GM04504 (cell line): ENCODE measurements at regions not wholly inside any gene's neighbourhood (a gene's known extent, or its start where the extent isn't known, plus 50 kb on each side); places are given as distances from the start of the nearest gene placed in this dataset.
"Not testable (repeated sequence)": the region's sequence is repeated elsewhere in the genome, so short reads cannot be mapped to it uniquely, and the experiment has no call there.

Experiments used
- DNase-seq: peaks from one replicate; pipeline ENCODE4 v3.0.0-alpha.2; 2012; ENCODE audit warnings: low read depth

- no peak for DNase-seq
Observed at GRCh38 chr5:33072296-33072695, 361.2 kb downstream of the NPR3 start.

GRCh38 chr5:33072726-33073125 is 361.6 kb downstream of the NPR3 start:
- DNase-seq, result no peak

GRCh38 chr5:33073881-33074327 is 362.8 kb downstream of the NPR3 start:
- no peak for DNase-seq

GRCh38 chr5:33074548-33074947 is 363.4 kb downstream of the NPR3 start:
- no peak for DNase-seq

- DNase-seq, result no peak
Observed at GRCh38 chr5:33075731-33076130, 364.6 kb downstream of the NPR3 start.

GRCh38 chr5:33079548-33079947 is 361.2 kb upstream of the TARS1 start:
- no peak for DNase-seq

- no peak for DNase-seq
Observed at GRCh38 chr5:33080287-33080686, 360.5 kb upstream of the TARS1 start.

GRCh38 chr5:33088176-33088575 is 352.6 kb upstream of the TARS1 start:
- peak; percentile 25 for DNase-seq

GRCh38 chr5:33091571-33092363 is 349.0 kb upstream of the TARS1 start:
- peak; percentile 83 for DNase-seq

GRCh38 chr5:33092719-33093118 is 348.0 kb upstream of the TARS1 start:
- DNase-seq, result no peak

- no peak for DNase-seq
Observed at GRCh38 chr5:33102551-33102950, 338.2 kb upstream of the TARS1 start.

- peak; percentile 79 for DNase-seq
Observed at GRCh38 chr5:33105521-33105941, 335.2 kb upstream of the TARS1 start.

GRCh38 chr5:33110496-33110895 is 330.3 kb upstream of the TARS1 start:
- DNase-seq, result peak; percentile 32

- DNase-seq, result no peak
Observed at GRCh38 chr5:33114361-33114760, 326.4 kb upstream of the TARS1 start.

GRCh38 chr5:33115467-33115866 is 325.3 kb upstream of the TARS1 start:
- no peak for DNase-seq

- DNase-seq, result no peak
Observed at GRCh38 chr5:33118761-33119415, 321.9 kb upstream of the TARS1 start.

- DNase-seq, result peak; percentile 54
Observed at GRCh38 chr5:33120671-33121070, 320.1 kb upstream of the TARS1 start.

- DNase-seq, result no peak
Observed at GRCh38 chr5:33129309-33129708, 311.5 kb upstream of the TARS1 start.

- no peak for DNase-seq
Observed at GRCh38 chr5:33136785-33137184, 304.0 kb upstream of the TARS1 start.

- not testable (repeated sequence) for DNase-seq
Observed at GRCh38 chr5:33138145-33138544, 302.6 kb upstream of the TARS1 start.

GRCh38 chr5:33143405-33144123 is 297.2 kb upstream of the TARS1 start:
- DNase-seq, result no peak

- no peak for DNase-seq
Observed at GRCh38 chr5:33146881-33147280, 293.9 kb upstream of the TARS1 start.

- DNase-seq, result peak; percentile 86
Observed at GRCh38 chr5:33148076-33148513, 292.7 kb upstream of the TARS1 start.
